H9 (cell line): ENCODE measurements at regions not wholly inside any gene's neighbourhood (a gene's known extent, or its start where the extent isn't known, plus 50 kb on each side); places are given as distances from the start of the nearest gene placed in this dataset.
"Not testable (repeated sequence)": the region's sequence is repeated elsewhere in the genome, so short reads cannot be mapped to it uniquely, and the experiment has no call there.

Experiments
- DNase-seq: peaks from one replicate; pipeline ENCODE4 v3.0.0-alpha.2; 2017
- H2AFZ ChIP-seq: one replicate; pipeline ENCODE4 v1.6.1; 2013; ENCODE audit warnings: mild to moderate bottlenecking, low read length, control low read depth, moderate library complexity
- H2AK5ac ChIP-seq: 2 replicates; pipeline ENCODE4 v1.6.1; 2013; ENCODE audit warnings: low read length, control low read depth, mixed read lengths; ENCODE audit not compliant: insufficient read length
- H2BK120ac ChIP-seq: one replicate; pipeline ENCODE4 v1.6.1; 2013; ENCODE audit warnings: low read depth, mild to moderate bottlenecking, low read length, control low read depth, inconsistent platforms; ENCODE audit not compliant: poor library complexity, severe bottlenecking
- H2BK12ac ChIP-seq: 2 replicates; pipeline ENCODE4 v1.6.1; 2013; ENCODE audit warnings: low read length, control low read depth, mixed read lengths, low read depth; ENCODE audit not compliant: insufficient read length
- H2BK15ac ChIP-seq: 2 replicates; pipeline ENCODE4 v1.6.1; 2013; ENCODE audit warnings: low read depth, low read length, control low read depth
- H2BK20ac ChIP-seq: one replicate; pipeline ENCODE4 v1.6.1; 2013; ENCODE audit warnings: low read depth, mild to moderate bottlenecking, low read length, control low read depth, inconsistent platforms; ENCODE audit not compliant: poor library complexity, severe bottlenecking
- H2BK5ac ChIP-seq: 2 replicates; pipeline ENCODE4 v1.6.1; 2013; ENCODE audit warnings: low read length, control low read depth, mixed read lengths; ENCODE audit not compliant: insufficient read length
- H3K14ac ChIP-seq: 2 replicates; pipeline ENCODE4 v1.6.1; 2013; ENCODE audit warnings: low read length, control low read depth; ENCODE audit not compliant: insufficient read depth
- H3K18ac ChIP-seq: 2 replicates; pipeline ENCODE4 v1.6.1; 2013; ENCODE audit warnings: low read depth, mild to moderate bottlenecking, mixed read lengths, low read length, control low read depth; ENCODE audit not compliant: insufficient read length
- H3K23ac ChIP-seq: 2 replicates; pipeline ENCODE4 v1.6.1; 2013; ENCODE audit warnings: low read length, control low read depth, mixed read lengths, low read depth; ENCODE audit not compliant: insufficient read length
- H3K23me2 ChIP-seq: 2 replicates; pipeline ENCODE4 v1.6.1; 2013; ENCODE audit warnings: low read depth, mild to moderate bottlenecking, mixed read lengths, low read length, control low read depth; ENCODE audit not compliant: insufficient read length, poor library complexity, severe bottlenecking
- H3K27ac ChIP-seq: 2 replicates; pipeline ENCODE4 v1.5.1; 2013; ENCODE audit warnings: low read length, control low read depth, mixed read lengths, low read depth; ENCODE audit not compliant: insufficient read length
- H3K27me3 ChIP-seq: 2 replicates; pipeline ENCODE4 v1.6.1; 2013; ENCODE audit warnings: low read length, control low read depth, inconsistent platforms; ENCODE audit not compliant: insufficient read depth
- H3K4ac ChIP-seq: 2 replicates; pipeline ENCODE4 v1.6.1; 2013; ENCODE audit warnings: low read depth, mild to moderate bottlenecking, control low read depth, inconsistent platforms, low read length, moderate library complexity
- H3K4me1 ChIP-seq: 2 replicates; pipeline ENCODE4 v1.6.1; 2013; ENCODE audit warnings: low read length, control low read depth, inconsistent platforms; ENCODE audit not compliant: insufficient read depth
- H3K4me2 ChIP-seq: 2 replicates; pipeline ENCODE4 v1.6.1; 2013; ENCODE audit warnings: low read length, control low read depth, mixed read lengths; ENCODE audit not compliant: insufficient read length, insufficient read depth
- H3K56ac ChIP-seq: 2 replicates; pipeline ENCODE4 v1.6.1; 2013; ENCODE audit warnings: low read depth, mild to moderate bottlenecking, mixed read lengths, low read length, control low read depth; ENCODE audit not compliant: insufficient read length
- H3K79me1 ChIP-seq: 2 replicates; pipeline ENCODE4 v1.6.1; 2013; ENCODE audit warnings: low read depth, mild to moderate bottlenecking, moderate library complexity, low read length, control low read depth, inconsistent platforms; ENCODE audit not compliant: insufficient read depth, poor library complexity, severe bottlenecking
- H3K79me2 ChIP-seq: 2 replicates; pipeline ENCODE4 v1.6.1; 2013; ENCODE audit warnings: low read length, control low read depth, inconsistent platforms; ENCODE audit not compliant: insufficient read depth
- H3K9ac ChIP-seq: 2 replicates; pipeline ENCODE4 v1.6.1; 2013; ENCODE audit warnings: low read length, control low read depth, mixed read lengths; ENCODE audit not compliant: insufficient read length; ENCODE audit errors: extremely low read depth
- H3K9me3 ChIP-seq: one replicate; pipeline ENCODE4 v1.6.1; 2013; ENCODE audit warnings: low read depth, low read length, inconsistent platforms; ENCODE audit not compliant: control insufficient read depth
- H3T11ph ChIP-seq: one replicate; pipeline ENCODE4 v1.6.1; 2013; ENCODE audit warnings: mild to moderate bottlenecking, low read length, control low read depth, inconsistent platforms
- H4K20me1 ChIP-seq: one replicate; pipeline ENCODE4 v1.6.1; 2013; ENCODE audit not compliant: control insufficient read depth, insufficient read length, insufficient read depth
- H4K5ac ChIP-seq: 2 replicates; pipeline ENCODE4 v1.6.1; 2013; ENCODE audit warnings: low read depth, mild to moderate bottlenecking, mixed read lengths, low read length, control low read depth; ENCODE audit not compliant: insufficient read length
- H4K8ac ChIP-seq: replicated peaks from 2 replicates; pipeline ENCODE4 v1.6.1; 2013; ENCODE audit warnings: low read length, control low read depth, mixed read lengths, low read depth; ENCODE audit not compliant: insufficient read length
- H4K91ac ChIP-seq: 2 replicates; pipeline ENCODE4 v1.6.1; 2013; ENCODE audit warnings: low read depth, mild to moderate bottlenecking, moderate library complexity, mixed read lengths, low read length, control low read depth; ENCODE audit not compliant: insufficient read length
- H3K27ac Mint-ChIP-seq, 3 experiments: 2 replicates in 2 of 3; 3 replicates in 1 of 3; pipeline ENCODE4 v1.8.0; 2020 to 2021; ENCODE audit warnings: mixed read lengths in 3 of 3, mild to moderate bottlenecking in 1 of 3, moderate library complexity in 1 of 3
- H3K27me3 Mint-ChIP-seq: 2 replicates; pipeline ENCODE4 v1.8.0; 2021; ENCODE audit warnings: low read depth, mild to moderate bottlenecking, moderate library complexity, mixed read lengths
- H3K36me3 Mint-ChIP-seq, 3 experiments: 2 replicates in 2 of 3; 3 replicates in 1 of 3; pipeline ENCODE4 v1.8.0; 2020 to 2021; ENCODE audit warnings: low read depth in 3 of 3, mixed read lengths in 3 of 3; ENCODE audit not compliant: insufficient read depth in 1 of 3
- H3K4me1 Mint-ChIP-seq, 2 experiments: 2 replicates each; pipeline ENCODE4 v1.8.0; 2020; ENCODE audit warnings: mixed read lengths in 2 of 2
- H3K4me3 Mint-ChIP-seq, 2 experiments: 2 replicates in 1 of 2; 3 replicates in 1 of 2; pipeline ENCODE4 v1.8.0; 2020 to 2021; ENCODE audit warnings: mild to moderate bottlenecking in 2 of 2, mixed read lengths in 2 of 2, moderate library complexity in 1 of 2
- H3K9me3 Mint-ChIP-seq, 2 experiments: 2 replicates in 1 of 2; 3 replicates in 1 of 2; pipeline ENCODE4 v1.8.0; 2020; ENCODE audit warnings: mild to moderate bottlenecking in 2 of 2, mixed read lengths in 2 of 2, moderate library complexity in 1 of 2
- WGBS: extraction: QIAGEN DNeasy Blood & Tissue Kit; methylation state at CpG from one replicate; pipeline ENCODE4 v1.1.7; 2013; ENCODE audit warnings: missing lambda C conversion rate, low lambda C conversion rate, mixed read lengths; ENCODE audit not compliant: insufficient read length; ENCODE audit errors: extremely low coverage; 5-methylcytosine and 5-hydroxymethylcytosine counted together
- TF ChIP-seq, protein P1 (sequence below): fragments of 200-600 bp; sonication (generic); conservative IDR thresholded peaks from 3 replicates; pipeline ENCODE4 v1.8.0; 2021; ENCODE audit warnings: antibody characterized with exemption, mild to moderate bottlenecking

DNA sequence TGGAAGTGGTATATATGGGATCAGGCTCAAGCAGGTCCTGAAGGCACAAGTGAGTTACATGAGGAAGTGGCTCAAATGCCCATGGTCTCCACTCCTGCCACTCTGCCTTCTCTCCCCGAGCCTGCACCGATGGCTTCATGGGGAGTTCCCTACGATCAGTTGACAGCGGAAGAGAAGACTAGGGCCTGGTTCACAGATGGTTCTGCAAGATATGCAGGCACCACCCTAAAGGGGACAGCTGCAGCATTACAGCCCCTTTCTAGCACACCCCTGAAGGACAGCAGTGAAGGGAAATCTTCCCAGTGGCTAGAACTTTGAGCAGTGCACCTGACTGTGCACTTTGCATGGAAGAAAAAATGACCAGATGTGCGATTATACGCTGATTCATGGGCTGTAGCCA is 95.3 kb downstream of the HOXA1 start:
- H3K27me3 Mint-ChIP-seq: peaks cover 69% of the 10 kb centered on the region
- H3K14ac ChIP-seq: no peak overlapping the region

DNA sequence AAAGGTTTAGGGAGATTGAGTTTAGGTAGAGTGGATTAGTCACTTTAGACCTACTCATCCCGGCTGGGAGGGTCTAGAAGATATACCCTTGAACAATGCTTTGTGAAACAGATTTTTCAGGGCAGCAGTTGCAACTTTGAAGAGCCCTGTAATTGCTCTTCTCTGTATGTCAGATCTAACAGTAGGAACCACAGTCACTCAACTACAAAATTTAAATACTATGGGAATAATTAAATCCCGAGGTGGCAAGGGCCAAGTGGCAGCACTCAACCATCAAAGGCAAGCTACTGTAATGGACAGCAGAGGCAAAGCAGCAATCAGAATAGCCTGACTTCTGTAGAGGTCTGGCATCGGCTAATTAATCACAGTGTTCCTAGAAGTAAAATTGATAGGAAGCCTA is 97.5 kb downstream of the HOXA1 start:
- H3K79me2 ChIP-seq: not testable (repeated sequence)

More for the DNA sequence above, 95.3 kb downstream of the HOXA1 start:
- Histone ChIP-seq H3K23me2 (no peaks in the 10 kb centered on the region), H3K9me3 (no peaks in the 10 kb centered on the region), H3K18ac (no peak overlapping the region), H2BK5ac (no peak overlapping the region), H3K9ac (no peak overlapping the region), H3K27me3 (no peaks in the 10 kb centered on the region; the same call in 1 of the 2 replicates), H4K8ac (no peak overlapping the region), H2BK15ac (no peak overlapping the region), H3K4ac (no peak overlapping the region), H3K27ac (no peak overlapping the region), H2BK20ac (no peak overlapping the region), H4K20me1 (no peaks in the 10 kb centered on the region), H3K56ac (no peak overlapping the region), H4K91ac (no peak overlapping the region), H2BK120ac (no peak overlapping the region), H2AFZ (no peak overlapping the region), H4K5ac (no peak overlapping the region), H3K23ac (no peak overlapping the region), H3K4me2 (no peak overlapping the region), H3K79me2 (no peaks in the 10 kb centered on the region), H3K4me1 (no peaks in the 10 kb centered on the region), H3T11ph (no peak overlapping the region), H3K79me1 (no peaks in the 10 kb centered on the region), H2BK12ac (no peak overlapping the region), H2AK5ac (no peak overlapping the region)
- WGBS: no CpG with 5 or more reads among the region's 6 CpGs
- TF ChIP-seq, protein P1, sequence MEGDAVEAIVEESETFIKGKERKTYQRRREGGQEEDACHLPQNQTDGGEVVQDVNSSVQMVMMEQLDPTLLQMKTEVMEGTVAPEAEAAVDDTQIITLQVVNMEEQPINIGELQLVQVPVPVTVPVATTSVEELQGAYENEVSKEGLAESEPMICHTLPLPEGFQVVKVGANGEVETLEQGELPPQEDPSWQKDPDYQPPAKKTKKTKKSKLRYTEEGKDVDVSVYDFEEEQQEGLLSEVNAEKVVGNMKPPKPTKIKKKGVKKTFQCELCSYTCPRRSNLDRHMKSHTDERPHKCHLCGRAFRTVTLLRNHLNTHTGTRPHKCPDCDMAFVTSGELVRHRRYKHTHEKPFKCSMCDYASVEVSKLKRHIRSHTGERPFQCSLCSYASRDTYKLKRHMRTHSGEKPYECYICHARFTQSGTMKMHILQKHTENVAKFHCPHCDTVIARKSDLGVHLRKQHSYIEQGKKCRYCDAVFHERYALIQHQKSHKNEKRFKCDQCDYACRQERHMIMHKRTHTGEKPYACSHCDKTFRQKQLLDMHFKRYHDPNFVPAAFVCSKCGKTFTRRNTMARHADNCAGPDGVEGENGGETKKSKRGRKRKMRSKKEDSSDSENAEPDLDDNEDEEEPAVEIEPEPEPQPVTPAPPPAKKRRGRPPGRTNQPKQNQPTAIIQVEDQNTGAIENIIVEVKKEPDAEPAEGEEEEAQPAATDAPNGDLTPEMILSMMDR: no peak
- Mint-ChIP-seq H3K36me3 (peaks cover 0 to 13% (median 10%) of the 10 kb centered on the region in 3 experiments; a peak in 2 of 7 replicates), H3K4me1 (peaks cover 10% of the 10 kb centered on the region in 2 experiments), H3K27ac (no peak overlapping the region), H3K4me3 (no peak overlapping the region), H3K9me3 (peaks cover 9 to 13% of the 10 kb centered on the region in 2 experiments)
- no peak for DNase-seq

More for the DNA sequence above, 97.5 kb downstream of the HOXA1 start:
- H2AK5ac ChIP-seq, H3K4ac ChIP-seq, H3T11ph ChIP-seq, H2BK20ac ChIP-seq, H3K14ac ChIP-seq, H3K56ac ChIP-seq, H3K9me3 ChIP-seq, H2BK12ac ChIP-seq, H3K4me1 ChIP-seq, H2BK5ac ChIP-seq, H3K79me1 ChIP-seq, H3K4me2 ChIP-seq, H3K27me3 ChIP-seq, H2BK15ac ChIP-seq, H4K20me1 ChIP-seq, H3K9ac ChIP-seq, H2BK120ac ChIP-seq, H4K91ac ChIP-seq, H3K4me3 Mint-ChIP-seq, H3K27ac Mint-ChIP-seq, H4K8ac ChIP-seq, H2AFZ ChIP-seq, H3K23ac ChIP-seq, H4K5ac ChIP-seq, H3K23me2 ChIP-seq, H3K27ac ChIP-seq, H3K18ac ChIP-seq, DNase-seq: not testable (repeated sequence)
- Mint-ChIP-seq H3K4me1 (peaks cover 19 to 22% of the 10 kb centered on the region in 2 experiments), H3K27me3 (peaks cover 75% of the 10 kb centered on the region), H3K36me3 (peaks cover 0 to 13% (median 10%) of the 10 kb centered on the region in 3 experiments; a peak in 2 of 7 replicates), H3K9me3 (peaks cover 9 to 13% of the 10 kb centered on the region in 2 experiments)
- WGBS: no CpG with 5 or more reads among the region's 3 CpGs
